GM18502 (cell line): ENCODE measurements at regions not wholly inside any gene's neighbourhood (a gene's known extent, or its start where the extent isn't known, plus 50 kb on each side); places are given as distances from the start of the nearest gene placed in this dataset.
"Not testable (repeated sequence)": the region's sequence is repeated elsewhere in the genome, so short reads cannot be mapped to it uniquely, and the experiment has no call there.

Experiments used
- ATAC-seq: cut with Tn5 transposase; IDR thresholded peaks from one replicate; pipeline ENCODE4 v1.9.1; 2021; ENCODE audit warnings: mild to moderate bottlenecking; ENCODE audit not compliant: unreplicated experiment, poor library complexity

- ATAC-seq: no peak
These were observed 100.1 kb upstream of the PLXNA2 start for GRCh38 chr1:208344202-208344857.

DNA sequence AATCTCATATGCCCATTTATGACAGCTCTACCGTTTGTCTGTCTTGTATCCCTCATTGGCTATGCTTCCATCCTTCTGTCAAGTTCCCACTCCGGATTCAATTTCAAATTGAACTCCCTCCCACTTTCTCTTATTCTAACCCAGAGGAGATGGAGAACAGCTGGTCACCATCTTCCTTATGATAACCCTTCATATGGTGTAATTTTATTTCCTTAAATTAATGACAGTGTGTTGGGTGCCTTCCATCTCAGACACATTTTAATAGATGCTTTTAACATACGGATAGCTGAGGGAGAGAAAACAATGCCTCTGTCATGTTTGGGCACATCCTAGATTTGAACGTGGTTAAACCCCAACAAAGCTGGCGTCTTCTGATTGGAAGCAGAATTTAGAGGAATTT, 103.0 kb upstream of the PLXNA2 start:
- ATAC-seq: no peak

DNA sequence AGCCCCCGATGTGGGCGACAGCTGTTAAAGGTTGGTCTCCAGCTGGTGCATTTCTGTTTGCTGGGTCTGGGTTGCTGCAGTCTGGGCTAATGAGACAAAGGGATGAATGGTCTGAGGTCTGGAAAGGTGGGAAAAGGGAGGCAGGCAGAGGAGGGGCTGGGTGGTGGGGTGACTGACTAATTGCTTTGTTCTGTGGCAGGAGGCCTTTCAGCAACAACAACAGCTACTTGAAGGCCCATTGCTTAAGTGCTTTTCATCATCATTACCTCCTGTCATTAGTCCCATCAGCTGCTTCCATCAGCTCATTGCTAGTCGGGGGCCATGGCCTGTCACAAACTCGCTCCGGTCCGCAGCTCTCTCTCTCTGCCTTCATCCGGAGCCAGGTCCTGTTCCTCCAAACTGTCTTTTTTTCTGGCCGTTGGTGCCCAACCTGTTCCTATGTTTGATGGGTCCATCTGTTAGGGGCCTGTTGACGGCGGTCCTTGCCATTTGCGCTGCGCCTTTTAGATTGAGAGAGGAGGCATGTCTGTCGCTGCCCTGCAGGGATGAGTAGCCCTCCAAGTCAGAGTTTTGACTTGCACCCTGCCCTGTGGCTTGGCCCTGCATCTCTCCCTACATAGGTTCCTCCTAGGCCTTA, 105.6 kb upstream of the PLXNA2 start:
- no peak for ATAC-seq

DNA sequence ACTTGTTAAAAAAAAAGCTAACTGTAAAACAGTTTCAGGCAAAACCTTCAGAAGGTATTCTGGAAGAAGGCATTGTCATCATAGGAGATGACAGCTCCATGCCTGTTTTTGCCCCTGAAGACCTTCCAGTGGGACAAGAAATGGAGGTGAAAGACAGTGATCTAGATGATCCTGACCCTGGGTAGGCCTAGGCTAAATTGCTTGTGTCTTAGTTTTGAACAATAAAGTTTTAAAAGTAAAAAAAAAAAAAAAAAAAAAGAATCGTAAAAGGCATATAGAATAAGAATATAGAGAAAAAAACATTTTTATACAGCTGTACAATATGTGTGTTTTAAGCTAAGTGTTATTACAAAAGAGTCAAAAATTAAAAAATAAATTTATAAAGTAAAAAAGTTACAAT, 106.6 kb upstream of the PLXNA2 start:
- ATAC-seq: no peak

- ATAC-seq: no peak
These were observed 107.7 kb upstream of the PLXNA2 start for GRCh38 chr1:208351838-208352237.

DNA sequence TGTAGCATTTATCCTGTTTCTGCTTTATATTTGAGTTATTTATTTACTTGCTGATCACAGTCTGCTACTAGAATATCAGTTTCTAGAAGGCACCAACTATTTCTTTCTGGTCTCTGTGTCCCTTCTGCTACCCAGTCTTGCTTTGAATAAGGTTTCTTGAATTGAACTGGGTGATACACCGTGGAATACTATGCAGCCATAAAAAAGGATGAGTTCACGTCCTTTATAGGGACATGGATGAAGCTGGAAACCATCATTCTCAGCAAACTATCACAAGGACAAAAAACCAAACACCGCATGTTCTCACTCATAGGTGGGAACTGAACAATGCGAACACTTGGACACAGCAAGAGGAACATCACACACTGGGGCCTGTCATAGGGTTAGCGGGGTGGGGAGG, 109.6 kb upstream of the PLXNA2 start:
- not testable (repeated sequence) for ATAC-seq

GRCh38 chr1:208357644-208358507, 113.7 kb upstream of the PLXNA2 start:
- no peak for ATAC-seq

DNA sequence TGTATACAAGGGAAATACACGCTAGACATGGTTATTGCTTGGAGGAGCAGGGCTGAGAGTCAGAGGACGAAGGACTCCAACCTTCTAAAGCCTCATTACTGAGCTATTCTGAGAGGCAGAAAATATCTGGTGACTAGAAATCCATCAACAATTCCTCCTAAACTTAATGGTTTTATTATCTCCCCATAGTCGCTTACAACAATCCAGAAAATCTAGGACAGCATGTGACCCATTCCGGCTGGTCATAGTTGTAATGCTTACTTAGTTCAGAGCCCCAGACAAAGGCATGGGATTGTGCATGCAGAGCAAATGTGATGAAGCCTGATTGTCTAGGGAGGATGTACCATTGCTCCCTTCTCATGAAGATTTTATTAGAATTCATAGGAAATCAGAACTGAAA, 114.5 kb upstream of the PLXNA2 start:
- no peak for ATAC-seq

- no peak for ATAC-seq
These were observed 117.8 kb upstream of the PLXNA2 start for GRCh38 chr1:208362011-208362410.

DNA sequence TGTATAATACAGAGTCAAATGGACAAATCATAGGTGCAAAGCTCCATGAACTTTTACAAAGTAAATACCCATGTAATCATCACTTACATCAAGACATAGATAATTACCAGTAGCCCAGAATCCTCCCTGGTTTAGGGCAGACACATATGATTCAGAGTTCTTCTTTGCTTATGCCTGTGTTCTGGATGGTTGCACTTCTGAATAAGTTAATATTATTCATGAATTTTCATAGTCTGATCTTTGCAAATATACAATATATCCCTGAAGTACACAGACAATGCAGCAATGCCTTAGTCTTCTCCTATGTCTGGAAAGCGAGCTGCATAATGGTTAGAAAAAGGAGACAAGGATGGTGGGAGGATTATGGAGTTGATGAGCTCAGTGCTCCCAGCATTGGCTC, 122.4 kb upstream of the PLXNA2 start:
- no peak for ATAC-seq

GRCh38 chr1:208369045-208369444, 124.9 kb upstream of the PLXNA2 start:
- no peak for ATAC-seq

GRCh38 chr1:208369658-208370057, 125.5 kb upstream of the PLXNA2 start:
- no peak for ATAC-seq

DNA sequence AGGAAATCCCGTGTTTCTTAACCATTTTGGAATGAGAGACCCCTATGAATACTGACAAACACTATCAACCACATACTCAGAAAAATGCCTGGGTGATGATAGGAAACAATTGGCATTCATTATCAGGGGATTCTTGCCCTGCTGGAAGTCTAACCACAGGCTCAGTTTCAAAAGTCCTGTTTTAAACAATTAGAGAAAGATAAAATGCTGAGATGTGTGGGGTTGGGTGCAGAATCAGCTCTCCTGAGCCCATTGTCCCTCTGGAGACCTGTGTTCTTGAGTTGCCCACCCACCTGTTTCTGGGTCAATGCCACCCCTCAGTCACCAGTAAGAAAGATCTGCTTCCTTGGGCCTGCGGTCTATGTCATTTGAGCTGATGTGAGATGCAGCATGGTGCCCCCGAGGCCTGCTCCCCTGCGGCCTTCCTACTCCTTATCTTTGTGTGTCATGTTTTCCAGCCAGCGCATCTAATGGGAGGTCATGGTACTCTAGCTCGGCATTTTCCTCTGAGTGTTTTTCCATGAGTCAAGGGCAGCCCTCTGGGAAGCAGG, 130.3 kb upstream of the PLXNA2 start:
- no peak for ATAC-seq

- no peak for ATAC-seq
These were observed 137.3 kb upstream of the PLXNA2 start for GRCh38 chr1:208381481-208381880.

DNA sequence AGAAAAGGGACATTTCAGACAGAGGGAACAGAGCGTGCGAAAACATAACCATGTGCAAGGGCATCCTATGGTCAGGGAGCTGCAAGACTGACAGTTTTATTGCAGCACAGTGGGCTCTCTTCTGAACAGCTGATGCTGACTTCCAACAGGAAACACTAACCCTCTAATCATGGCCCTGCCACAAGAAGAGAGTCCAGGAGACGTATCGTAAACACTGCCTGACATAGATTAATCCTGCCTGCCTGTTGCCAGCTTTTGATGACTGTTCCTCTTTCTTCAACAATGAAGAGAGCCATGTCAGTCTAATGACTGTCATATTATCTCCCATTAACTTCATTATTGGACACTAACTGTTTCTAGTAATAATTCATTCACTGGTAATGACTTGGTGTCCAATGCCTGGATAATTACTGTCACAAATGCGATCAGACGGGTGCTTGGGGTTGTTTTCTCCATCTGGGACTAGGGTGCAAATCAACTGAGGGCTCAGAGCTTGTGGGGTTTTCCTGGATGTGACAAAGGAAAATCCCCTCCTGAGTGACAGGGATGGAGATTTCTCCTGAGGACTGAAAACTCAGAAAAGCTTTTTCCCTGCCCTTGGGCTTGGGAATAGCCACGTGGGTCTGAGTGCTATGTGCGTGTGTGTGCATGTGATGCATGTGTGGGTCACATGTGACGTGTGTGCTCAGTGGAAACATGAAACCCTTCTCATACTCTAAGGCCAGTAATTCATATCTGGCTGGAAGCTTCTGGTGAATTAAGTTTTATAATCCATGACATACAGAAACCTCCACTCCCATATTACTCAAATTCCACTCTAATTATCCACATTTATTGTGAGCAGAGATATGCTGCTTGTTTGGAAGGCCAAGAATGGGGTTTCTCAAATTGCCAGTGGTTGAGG, 144.0 kb upstream of the PLXNA2 start:
- ATAC-seq: no peak

DNA sequence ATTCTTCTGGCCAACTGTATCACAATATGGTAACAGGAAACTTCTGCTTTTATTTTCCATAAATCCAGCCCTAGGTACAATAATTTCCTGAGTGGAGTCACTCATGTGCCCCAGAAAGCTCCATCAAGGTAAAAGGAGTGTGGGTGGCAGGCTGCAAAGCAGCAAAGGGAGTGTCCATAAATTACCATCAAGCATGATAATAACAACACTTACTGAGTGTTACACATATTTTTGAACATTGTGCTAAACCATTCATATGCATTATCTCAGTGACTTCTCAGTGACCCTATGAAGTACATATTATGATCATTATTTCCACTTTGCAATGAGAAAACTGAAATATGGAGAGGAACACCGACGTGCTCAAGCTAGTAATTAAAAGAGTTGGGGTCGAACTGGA, 149.2 kb upstream of the PLXNA2 start:
- no peak for ATAC-seq

DNA sequence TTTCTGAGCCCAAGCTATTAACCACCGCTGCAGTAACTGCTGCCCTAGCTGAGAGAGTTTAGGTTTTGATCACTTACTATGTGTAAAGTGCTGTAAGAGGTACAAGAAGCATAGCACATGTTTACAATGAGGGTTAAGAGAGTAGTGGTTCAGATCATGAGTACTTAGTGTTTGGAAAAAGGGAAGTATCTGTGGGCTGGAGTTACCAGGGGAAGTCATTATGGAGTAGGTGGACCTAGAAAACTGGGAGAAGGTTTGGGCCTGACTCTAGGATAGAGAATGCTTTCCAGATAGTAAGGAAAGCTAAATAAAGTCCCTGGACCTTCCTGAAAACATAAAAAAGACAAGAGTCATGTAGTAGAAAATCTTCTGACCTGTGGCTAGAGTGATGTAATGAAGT, 149.6 kb upstream of the PLXNA2 start:
- ATAC-seq: no peak

DNA sequence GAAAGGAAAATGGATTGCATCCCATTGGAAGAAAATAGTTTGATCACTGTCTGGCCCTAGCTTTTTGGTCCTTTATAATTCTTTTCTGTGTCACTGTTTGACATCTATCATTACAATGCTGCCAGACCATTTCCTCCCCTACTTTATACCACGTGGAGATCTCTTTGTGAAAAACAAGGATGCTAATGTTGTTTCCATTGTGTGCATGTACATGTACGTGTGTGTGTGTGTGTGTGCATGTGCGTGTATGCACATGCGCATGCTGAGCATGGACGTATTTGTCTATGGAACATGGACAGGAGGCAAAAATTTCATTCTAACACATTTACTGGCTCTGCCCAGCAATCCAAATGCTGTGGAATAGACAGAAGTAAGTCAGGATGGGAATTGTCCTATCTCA, 153.1 kb upstream of the PLXNA2 start:
- ATAC-seq: no peak

DNA sequence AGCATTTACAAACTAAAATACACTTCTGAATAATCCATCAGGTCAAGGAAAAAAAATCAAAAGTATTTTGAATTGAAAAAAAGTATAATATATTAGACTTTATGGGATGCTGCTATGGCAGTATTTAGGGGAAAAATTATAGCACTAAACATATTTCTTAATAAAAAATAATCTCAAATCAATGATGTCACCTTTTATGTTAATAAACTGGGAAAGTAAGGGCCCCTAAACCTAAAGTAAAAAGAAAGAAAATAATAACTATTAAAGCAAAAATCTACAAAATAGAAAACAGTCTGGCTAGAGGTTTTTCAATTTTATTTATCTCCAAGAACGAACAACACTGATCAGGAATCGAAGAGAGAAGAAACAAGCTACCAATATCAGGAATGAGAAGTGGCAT, 160.8 kb upstream of the PLXNA2 start:
- no peak for ATAC-seq

DNA sequence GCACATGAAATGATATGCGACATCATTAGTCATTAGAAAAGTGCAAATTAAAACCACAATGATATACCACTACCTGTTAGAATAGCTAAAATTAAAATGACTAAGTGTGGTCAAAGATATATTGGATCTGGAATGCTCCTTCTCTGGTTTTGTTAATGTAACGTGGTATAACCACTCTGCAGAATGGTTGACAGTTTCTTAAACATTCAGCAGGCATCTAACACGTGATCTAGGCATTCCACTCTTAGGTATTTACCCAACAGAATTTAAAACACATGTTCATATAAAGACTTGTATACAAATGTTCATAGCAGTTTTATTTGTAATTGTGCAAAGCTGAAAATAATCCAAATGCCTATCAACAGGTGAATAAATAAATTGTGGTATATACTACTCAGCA, 165.0 kb upstream of the PLXNA2 start:
- no peak for ATAC-seq
